KBM-7 (cell line): ENCODE measurements at regions not wholly inside any gene's neighbourhood (a gene's known extent, or its start where the extent isn't known, plus 50 kb on each side); places are given as distances from the start of the nearest gene placed in this dataset.

Experiments
- DNase-seq: peaks from one replicate; pipeline ENCODE4 v3.0.0-alpha.2; 2015
- in situ Hi-C: fragments of 300-500 bp; cut with MboI; formaldehyde crosslinking; loops from 2 replicates; pipeline ENCODE4 v1.14.3; 2020; ENCODE audit warnings: low sequenced_read_pairs, low pct_unique_long_range_greater_than_20kb, mixed read lengths

DNA sequence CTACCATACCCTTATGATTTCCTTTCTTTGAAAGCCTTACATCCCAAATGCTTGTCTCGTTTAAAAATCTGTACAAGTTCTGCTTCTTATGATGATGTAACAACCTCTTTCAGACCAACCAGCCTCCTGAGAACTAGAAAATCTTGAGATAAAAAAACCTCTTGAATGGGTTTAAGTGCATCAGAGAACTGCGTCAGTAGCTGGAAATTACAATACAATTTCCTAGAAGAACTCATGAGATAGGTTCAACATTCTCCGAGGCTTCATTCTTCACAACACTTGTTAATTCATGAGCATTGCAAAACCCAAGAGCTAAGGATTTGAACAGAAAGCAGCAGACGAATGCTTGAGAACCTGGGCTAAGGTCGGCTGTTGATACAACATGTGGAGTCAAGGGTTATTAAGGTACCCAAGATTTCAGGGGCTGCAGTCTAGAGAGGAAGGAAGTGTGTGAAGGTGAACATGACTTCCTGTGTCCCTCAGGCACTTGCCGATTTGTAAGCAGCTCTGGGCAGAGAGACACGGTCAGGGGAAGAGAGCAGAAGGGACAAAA, 286.0 kb downstream of the ICE1 start:
- in situ Hi-C loops, result no loop called here
- DNase-seq, result no peak

DNA sequence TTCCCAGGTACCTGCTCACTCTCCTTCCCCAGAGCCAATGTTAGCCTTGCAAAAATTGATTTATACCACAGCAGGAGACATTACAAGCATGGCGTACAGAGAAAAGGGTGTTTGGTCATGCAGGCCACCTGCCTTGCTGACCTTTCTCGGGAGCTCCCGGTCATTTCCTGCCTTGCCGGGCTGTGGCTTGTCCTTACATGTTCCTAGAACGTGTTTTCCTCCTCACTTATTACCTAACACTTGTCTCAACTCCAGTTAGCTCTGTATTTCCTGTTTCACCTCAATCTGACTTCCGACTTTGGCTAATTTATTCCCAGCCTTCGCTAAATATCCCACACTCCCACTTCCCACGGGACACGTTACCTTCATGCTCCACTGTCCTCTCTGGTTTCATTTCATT, 282.5 kb downstream of the ICE1 start:
- peak; percentile 5 for DNase-seq
- in situ Hi-C loops, result no loop called here

DNA sequence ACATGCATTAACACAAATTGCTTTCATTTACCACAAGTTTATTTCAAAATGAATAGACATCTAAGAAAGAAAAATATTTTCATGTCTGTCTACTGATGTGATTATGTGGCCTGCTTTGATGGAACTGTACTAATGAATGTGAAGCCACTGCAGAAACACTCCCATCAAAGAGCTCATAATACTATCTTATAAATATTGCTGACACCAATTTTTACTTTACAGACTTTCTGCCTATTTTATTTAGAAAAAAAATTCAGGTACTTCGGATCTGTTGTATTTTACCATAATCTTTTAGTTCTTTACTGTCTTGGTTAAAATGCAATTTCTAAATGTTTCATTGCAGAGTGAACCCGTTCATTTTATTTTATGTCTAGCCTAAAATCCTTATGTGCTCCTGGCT, 281.9 kb downstream of the ICE1 start:
- in situ Hi-C loops, result no loop called here
- no peak for DNase-seq

DNA sequence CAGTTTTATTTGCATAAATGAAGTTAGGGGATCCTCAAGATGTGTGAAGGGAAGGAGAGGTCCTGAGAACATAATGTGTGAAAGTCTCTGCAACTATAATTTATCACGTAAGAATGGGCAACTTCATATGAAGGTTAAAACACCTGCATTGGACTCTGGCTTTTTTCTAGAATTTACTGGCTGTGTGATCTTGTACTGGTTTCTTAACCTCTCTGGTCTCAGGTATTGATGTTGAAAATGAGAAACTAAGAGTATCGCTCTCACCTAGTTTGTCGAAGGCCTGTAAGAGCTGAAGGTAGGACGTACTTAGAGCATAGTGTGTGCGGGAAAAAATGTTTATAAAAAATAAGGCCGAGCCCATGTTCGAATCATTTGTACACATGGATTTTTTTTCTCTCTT, 280.5 kb downstream of the ICE1 start:
- no peak for DNase-seq
- in situ Hi-C loops, result no loop called here

DNA sequence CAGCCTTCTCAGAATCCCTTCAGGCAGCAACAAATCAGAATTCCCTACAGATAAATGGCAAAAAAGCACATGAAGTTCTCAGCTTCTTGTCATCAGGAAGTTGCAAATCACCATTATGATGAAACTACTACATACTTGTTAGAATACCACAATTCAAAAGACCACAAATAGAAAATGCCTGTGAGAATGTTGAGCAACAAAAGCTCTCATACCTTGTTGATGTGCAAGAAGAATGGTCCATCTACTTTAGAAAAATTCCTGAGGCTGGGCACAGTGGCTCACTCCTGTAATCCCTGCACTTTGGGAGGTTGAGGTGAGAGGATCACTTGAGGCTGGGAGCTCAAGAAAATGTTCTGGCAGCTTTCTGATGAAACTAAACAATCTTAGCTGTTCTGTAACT, 278.1 kb downstream of the ICE1 start:
- no peak for DNase-seq
- in situ Hi-C loops, result no loop called here

DNA sequence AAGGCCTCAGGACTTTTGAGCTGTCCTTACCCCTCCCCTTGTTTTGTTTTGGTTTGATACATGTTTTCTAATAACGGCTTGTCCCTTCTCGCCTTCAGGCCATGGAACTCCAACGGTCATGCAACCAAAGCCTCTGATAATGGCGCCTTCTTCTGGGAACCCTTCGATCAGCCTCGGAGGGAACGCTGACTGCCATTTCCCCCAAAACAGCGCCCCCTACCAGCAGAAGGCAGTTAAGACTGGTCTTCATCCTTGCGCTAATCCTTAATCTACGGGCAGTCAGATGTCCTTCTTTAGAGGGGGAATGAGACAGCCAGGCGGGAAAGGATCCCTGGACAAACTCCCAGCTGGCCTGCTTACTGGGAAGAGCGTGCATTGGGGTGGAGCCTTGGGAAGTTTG, 276.6 kb downstream of the ICE1 start:
- no peak for DNase-seq
- in situ Hi-C loops, result no loop called here

DNA sequence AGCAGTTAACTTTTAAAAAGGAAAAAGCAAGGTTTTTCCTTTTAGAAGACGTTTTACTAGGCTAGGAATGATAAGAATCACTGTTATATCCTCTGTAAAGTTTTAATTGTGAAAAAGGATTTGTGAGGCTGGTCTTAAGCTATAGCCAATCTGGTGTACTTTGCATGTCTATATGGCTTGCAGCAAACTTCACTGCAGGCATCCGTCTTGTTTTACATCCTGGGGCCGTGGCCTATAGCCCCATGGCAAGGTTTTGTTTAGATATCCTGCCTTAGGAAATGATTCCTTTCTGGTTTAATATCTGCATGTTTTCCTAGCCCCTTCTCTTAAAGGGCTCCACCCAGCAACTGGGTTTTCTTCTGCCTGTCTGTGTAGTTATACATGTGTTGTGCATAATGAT, 272.8 kb downstream of the ICE1 start:
- no peak for DNase-seq
- in situ Hi-C loops, result no loop called here

DNA sequence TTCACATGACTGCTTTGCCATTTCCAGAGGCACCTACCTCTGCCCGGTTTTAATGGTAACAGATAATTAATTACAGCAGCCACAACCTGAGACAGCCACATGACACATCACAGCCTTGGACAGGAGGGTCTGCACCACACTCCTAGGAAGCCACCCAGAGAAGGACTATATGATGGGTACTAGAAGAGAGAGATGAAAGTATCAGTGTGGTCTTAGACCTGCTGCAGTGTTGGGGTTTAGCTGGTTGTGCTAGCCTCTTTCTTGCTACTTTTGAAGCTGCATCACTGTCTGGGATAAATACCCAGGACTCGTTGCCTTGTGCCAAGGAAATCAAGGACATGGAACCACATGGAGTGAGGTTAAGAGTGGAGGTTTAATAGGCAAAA, 266.4 kb downstream of the ICE1 start:
- DNase-seq, result no peak
- in situ Hi-C loops, result no loop called here

DNA sequence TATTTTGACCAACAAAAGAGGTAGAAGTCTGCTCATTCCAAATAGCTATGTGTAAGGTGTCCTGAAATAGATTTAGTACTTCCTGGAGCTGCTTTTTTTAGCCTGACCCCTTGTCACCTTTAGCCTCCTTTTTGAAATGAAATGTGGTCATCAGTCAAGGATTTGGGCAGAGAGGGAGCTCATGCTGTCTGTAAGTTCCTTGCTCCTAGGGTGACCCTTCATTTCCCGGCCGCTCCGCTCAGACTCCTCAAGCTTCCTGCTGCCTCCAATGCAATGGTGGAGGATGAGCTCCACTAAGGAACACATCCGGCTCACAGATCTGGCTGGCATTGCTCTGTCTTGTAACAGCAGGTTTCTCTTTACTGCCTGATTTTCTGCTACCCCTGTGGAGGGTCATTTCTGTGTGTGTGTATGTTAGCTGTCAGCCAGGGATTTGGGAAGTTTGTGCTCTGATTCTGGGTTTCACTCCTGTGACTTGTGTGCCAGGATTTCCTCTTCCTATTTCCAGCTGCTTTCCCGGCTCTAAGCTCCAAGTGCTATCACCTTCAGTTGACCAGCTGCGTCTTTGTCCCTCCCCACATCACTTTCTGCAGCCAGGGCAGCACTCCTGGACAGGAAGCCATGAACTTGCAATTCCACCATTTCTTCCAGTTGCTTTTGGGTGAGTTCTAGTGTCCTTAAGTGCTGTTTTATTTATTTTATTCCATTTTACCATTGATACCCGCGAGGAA, 265.9 kb downstream of the ICE1 start:
- in situ Hi-C loops, result no loop called here
- DNase-seq, result no peak

DNA sequence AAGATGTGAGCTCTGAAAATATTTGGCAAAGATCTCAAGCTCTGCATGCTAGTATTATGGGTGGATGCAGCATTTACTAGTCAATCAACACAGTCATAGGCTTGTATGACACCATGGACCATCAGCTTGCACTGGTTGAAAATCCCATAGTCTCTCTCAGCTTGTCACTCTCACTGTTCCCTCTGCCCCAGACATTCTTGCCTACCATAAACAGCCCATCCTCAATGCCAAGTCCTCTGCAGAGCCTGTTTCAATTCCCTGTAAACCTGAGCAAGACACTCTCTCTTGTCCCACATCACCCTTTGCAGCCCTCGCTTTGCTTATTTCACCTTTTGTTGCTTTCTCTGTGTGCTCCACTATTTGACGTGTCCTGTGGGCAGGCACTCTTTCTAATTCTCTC, 264.6 kb downstream of the ICE1 start:
- DNase-seq, result no peak
- in situ Hi-C loops, result no loop called here

DNA sequence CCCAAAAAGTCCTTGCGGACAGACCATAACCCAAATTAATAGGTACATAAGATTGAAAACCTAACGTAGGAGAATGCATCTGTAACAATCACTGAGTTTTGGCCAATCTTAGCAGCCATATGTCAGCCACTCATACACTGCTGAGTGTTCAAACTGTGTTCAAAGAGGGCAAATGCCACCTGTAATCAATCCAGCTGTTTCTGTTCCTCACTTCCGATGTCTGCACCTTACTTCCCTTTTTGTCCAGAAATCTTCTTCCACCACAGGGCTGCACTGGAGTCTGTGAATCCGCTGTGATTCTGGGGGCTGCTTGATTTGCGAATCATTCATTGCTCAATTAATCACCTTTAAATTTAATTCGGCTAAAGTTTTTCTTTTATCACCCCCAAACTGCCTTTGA, 263.9 kb downstream of the ICE1 start:
- no peak for DNase-seq
- in situ Hi-C loops, result no loop called here

DNA sequence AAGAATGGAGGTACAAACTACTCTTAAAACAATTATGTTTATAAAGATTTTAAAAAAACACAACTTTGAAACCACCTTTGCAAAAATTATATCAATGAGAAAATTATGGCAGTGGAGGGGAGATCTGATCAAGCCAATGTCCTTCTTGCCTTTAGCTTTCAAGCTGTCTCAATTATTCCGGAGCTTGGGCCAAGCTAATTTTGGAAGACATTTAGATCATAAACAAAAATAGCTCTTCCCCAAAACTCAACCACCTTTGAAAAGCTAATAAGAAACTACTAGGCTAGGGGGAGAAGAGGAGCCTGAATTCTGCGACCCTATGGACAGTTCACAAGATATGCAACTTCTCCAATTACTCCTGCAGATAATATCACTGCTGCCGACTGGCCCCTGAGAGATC, 263.3 kb downstream of the ICE1 start:
- no peak for DNase-seq
- in situ Hi-C loops, result no loop called here

DNA sequence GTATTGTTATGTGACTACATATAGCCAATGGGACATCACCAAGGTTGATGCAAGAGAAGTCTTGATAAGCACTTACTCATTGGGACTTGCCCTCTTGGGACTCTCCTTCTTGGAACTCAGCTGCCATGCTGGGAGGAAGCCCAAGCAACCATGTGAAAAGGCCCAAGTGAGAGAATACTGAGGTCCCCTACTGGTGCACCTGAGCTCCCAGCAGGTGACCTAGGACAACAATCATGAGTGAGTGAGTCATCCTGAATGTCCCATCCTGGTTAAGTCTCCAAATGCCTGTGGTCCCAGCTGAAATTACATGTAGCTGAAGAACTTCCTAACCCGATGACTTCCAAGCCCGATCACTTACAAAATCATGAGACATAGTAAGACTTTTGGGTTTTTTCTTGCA, 260.7 kb downstream of the ICE1 start:
- no peak for DNase-seq
- in situ Hi-C loops, result no loop called here

DNA sequence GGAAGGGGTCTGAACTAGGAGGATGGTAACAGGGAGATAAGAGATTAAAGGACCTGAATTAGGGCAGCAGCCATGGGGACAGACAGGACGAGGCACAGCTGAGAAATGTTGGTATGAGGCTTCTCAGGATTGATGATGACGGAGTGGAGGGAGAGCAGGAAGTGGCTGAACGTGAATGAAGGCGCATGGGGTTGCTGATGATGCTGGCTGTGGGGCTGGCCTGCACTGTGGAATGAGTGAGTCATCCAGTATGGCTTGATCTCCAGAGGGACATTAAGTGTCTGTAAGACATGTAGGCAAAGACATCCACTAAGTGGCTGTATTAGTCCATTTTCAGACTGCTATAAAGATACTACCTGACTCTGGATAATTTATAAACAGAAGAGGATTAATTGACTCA, 256.4 kb downstream of the ICE1 start:
- no peak for DNase-seq
- in situ Hi-C loops, result no loop called here

DNA sequence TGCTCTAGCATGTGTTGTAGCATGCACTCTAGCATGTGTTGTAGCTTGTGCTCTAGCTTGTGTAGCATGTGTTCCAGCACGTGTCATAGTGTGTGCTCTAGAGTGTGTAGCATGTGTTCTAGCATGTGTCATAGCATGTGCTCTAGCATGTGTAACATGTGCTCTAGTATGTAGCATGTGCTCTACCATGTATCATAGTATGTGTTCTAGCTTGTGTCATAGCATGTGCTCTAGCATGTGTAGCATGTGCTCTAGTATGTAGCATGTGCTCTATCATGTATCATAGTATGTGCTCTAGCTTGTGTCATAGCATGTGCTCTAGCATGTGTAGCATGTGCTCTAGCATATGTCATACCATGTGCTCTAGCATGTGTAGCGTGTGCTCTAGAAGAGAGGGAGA, 255.3 kb downstream of the ICE1 start:
- no peak for DNase-seq
- in situ Hi-C loops, result no loop called here

DNA sequence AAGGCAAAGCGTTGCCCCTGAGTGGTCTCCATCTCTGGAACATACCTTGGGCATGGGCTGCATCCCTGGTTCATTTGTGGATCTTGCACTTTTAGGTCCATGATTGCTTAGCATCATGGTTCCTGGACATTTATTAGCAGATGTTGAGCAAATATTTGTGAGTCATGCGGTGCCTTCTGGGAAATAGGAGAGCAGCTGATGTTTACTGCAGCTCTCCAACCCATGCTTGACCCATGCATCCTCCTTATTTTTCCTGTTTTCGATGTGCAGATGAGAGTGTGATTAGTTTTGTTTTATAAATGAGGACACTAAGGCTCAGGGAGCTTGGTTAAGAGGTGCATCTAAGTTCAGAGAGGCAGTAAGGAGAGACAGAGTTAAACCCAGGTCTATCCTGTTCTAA, 253.7 kb downstream of the ICE1 start:
- in situ Hi-C loops, result no loop called here
- DNase-seq, result no peak

DNA sequence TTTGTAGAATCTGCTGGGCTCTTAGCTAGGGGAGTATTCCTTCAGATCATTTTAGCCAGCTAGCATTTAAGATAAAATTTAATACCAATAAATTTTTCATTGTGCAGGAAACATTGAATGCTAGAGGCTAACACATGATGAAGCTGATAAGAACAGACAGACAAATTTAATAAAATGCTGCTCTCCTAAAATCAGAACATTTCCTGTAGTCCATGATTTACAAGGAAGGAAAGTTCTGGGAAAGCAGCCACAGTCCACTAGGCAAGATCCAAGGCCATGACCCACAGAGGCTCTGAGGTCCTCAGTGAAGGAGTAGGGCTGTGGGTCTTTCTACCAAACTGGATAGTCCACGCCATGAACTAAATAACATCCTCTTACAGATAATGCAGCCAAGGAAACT, 253.0 kb downstream of the ICE1 start:
- DNase-seq, result no peak
- in situ Hi-C loops, result no loop called here

DNA sequence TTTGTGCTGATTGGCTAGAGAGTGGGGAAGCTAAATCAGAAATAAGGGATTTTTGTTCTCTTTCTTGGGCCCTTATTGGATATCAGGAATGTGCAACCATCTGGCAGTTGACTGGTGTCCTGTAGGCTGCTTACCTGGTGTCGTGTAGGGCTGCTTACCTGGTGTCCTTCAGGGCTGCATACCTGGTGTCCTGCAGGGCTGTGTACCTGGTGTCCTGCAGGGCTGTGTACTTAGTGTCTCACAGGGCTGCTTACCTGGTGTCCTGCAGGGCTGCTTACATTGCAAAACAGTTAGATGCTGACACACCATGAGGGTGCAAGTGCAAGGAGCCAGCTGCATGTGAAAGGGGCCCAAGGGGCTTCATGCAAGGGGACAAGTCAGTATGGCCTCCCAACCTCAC, 249.3 kb downstream of the ICE1 start:
- no peak for DNase-seq
- in situ Hi-C loops, result no loop called here

DNA sequence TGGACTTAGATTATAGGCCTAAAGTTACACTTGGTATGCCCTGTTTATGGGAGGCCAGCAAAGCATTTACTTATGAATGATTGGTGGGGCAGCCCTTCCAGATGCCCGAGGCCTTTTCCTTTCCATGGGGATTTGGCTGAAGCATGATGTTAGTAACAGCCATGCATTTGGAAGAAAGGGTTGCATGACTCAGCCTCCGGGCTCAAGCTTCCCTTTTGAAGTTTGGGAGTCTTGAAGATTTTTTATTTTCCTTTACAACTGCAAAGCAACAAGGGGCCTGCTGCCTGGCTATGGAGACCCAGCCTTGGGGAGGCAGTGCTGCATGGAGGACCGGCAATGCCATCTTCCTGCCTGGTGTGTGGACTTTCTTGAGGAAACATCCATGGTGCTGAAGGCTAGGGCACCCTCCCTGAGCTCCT, 244.7 kb downstream of the ICE1 start:
- no peak for DNase-seq
- in situ Hi-C loops, result no loop called here

DNA sequence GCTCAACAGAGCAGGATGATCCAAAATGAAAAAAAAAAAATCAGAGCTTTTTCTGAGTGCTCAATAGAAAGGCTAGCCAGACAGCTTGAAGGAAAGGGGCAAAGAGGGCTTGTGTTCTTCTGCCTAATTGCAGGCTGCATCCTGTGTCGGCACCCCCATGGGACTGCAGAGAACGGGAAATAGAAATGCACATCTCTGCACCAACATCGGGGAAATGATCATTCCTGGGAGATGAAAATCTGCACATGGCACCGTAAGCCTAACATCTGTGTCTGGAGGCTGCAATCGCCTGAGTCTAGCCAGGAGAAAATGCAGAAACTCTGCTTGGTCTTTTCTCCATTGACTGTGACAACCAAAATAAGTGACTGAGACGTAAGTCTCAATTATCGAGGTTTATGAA, 243.9 kb downstream of the ICE1 start:
- DNase-seq, result no peak
- in situ Hi-C loops, result no loop called here

DNA sequence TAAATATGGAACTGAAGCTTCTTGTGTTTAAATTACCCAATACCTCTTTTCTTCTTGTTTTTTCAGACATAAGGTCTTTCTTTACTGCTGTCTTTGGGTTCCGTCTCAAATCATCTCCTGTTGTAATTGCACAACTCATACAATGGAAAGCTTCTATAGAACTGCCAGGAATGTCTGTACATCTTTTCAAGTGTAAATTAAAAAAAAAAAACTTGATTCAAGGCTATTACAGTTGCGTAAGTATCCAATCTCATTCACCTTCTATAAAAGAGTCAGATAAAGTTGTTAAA, 243.5 kb downstream of the ICE1 start:
- in situ Hi-C loops, result no loop called here
- DNase-seq, result no peak
